ENCODE measurements at regions not wholly inside any gene's neighbourhood (a gene's known extent, or its start where the extent isn't known, plus 50 kb on each side); places are given as distances from the start of the nearest gene placed in this dataset.

- no peak for DNase-seq (ENCODE audit: low read depth)
These were observed 216.5 kb upstream of the RREB1 start for GRCh38 chr6:6891125-6891721.

GRCh38 chr6:6891949-6892461 lies 215.8 kb upstream of the RREB1 start:
- peak; percentile 18 for DNase-seq (ENCODE audit: low read depth)

DNA sequence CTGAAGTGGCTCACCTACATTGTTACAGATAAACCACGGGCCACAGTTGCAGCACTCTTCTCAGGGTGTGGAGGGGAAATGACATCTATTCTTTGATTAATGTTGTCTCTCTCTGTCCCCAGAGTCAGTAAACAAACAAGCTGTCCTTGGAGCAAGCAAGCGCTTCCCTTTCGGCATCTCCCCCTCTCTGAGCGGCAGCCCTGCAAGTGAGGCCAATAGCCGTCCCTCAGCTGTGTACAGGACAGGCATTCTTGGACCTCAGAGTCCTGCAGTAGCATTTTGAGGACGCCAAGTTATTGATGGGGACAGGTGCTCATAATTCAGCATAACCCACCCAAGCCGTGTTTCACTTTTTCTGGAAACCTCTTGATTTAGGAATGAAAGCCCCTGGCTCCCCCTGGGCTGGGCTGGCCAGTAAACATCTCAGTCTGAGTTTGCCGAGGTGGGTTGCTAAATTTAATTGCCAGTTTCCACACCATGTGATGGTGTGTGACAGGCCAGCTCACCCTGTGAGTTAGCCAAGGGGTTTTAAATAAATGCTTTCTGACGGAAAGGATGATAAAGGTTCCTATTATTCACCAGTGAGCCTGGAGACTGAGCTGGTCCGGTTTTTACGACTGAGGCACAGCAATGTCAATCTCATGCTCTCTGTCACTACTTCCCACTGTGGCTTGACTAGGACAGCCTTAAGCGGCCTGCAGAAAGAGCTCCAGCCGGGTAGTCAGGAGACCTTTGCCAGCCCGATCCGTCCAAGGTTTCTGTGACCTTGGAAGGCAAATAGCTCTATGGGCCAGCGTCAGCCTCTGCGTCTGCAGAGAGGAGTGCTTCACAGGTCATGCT lies 214.8 kb upstream of the RREB1 start:
- no peak for DNase-seq (ENCODE audit: low read depth)

DNA sequence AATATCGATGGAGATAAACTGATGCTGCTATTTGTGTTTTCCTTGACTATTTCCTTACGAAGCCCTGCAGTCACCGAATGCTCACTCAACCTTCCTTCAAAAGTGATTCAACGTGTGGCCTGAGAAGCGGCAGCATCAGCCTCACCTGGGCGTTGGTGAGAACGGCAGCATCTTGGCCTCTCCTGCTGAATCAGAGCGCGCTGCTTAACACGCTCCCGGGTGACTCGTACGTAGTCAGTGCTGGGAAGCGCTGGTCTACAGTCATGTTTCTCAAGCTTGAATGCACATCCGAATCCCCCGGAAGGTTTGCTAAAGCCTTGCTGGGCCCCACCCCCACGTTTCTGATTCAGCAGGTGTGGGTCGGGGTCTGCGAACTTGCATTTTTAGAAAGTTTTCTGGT lies 214.1 kb upstream of the RREB1 start:
- DNase-seq (ENCODE audit: low read depth): peak; percentile 24

DNA sequence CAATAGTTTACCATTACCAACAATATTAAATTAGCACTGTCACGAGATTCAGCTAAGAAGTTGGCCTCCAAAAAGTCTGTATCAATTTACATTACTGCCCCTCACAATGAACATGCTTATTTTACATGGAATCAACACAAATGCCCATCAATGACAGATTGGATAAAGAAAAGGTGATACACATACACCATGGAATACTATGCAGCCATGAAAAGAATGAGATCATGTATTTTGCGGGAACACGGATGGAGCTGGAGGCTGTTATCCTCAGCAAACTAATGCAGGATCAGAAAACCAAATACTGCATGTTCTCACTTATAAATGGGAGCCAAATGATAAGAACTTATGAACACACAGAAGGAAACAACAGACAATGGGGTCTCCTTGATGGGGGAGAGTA lies 211.8 kb upstream of the RREB1 start:
- DNase-seq (ENCODE audit: low read depth): no peak

DNA sequence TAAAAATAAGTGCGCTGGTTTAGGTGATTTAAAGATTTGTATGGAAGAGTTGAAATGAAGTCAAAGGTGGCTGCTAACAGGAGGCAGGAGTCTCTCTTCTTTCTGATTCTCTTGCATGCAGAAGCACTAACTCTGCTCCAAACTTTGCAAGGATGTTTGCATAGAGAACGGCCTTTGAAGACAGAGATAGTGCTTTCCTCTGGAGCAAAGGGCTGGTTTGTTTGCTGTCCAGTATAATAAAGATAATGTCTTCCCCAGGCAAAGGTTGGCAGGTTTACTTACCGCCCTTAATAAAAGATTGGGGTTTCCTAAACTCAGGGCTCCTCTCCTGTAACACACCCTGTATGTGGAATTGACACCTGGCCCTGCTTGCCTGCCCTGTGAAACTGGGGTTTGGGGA lies 210.6 kb upstream of the RREB1 start:
- no peak for DNase-seq (ENCODE audit: low read depth)

DNA sequence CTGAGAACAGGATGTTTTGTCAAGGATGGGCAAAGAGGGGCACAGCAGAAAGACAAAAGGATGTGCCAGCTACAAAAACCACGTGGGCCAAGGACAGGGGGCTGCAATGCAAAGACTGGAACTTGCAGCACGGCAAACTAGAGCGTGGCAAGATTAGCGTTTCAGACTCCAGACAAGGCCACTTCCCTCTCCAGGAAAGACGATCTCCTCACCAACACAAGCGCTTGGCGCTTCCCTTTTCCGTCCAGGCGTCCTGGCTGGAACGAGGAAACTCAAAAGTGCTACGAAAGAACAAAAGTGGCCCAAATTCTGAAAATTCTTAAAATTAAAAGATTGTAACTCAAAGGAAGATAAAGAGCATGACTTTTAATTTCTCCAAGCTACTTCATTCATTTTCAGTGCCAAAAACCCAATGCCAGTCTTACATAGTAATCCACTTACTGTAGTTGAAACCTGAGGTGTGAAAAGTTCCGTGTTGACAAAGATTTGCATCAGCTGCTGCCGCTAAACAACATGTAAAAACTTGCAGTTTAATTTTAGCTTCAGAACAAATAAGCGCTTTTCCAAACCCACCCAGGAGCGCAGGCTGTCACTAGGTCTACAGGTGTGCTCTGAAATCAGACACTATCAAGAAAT lies 207.1 kb upstream of the RREB1 start:
- DNase-seq (ENCODE audit: low read depth): no peak

- no peak for DNase-seq (ENCODE audit: low read depth)
These were observed 206.5 kb upstream of the RREB1 start for GRCh38 chr6:6901205-6901719.

DNA sequence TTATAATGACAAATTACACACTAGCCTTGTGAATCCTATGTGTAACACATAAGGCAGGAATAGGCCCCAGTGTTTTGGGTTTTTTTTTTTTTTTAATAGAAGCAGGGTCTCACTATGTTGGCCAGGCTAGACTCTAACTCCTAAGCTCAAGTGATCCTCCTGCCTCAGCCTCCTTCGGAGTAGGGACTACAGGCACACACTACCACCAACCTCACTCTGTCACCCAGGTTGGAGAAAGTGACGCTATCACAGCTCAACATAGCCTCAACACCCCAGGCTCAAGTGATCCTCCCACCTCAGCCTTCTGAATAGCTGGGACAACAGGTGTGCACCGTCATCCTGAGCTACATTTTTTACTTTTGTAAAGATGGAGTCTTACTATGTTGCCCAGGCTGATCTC lies 205.8 kb upstream of the RREB1 start:
- no peak for DNase-seq (ENCODE audit: low read depth)

DNA sequence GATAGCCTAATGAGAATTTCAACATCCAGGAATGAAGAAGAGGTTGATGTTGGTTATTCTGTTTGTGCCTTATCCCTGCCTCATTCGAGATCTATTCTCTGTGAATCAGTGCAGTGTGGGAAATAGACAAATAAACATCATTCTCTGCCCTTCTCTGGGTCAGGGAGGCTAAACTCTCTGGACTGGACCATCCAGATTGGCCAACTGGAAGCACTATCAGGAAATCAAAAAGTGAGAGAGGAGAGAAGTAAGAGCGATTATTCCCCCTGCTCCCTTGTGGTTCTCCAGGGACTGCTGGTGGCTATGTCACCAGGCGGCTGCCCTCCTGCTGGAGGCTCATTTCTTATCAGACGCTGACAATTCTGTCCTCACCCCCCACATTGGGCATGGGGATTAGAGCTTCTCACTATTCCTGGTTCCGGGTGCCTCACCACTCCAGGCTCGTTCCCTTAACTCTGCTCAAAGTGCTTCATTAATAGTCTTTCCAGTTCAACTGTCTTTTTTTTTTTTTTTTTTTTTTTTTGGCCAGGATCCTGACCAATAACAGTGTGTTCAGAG lies 201.7 kb upstream of the RREB1 start:
- no peak for DNase-seq (ENCODE audit: low read depth)

GRCh38 chr6:6906570-6907213 lies 201.1 kb upstream of the RREB1 start:
- DNase-seq (ENCODE audit: low read depth): no peak

DNA sequence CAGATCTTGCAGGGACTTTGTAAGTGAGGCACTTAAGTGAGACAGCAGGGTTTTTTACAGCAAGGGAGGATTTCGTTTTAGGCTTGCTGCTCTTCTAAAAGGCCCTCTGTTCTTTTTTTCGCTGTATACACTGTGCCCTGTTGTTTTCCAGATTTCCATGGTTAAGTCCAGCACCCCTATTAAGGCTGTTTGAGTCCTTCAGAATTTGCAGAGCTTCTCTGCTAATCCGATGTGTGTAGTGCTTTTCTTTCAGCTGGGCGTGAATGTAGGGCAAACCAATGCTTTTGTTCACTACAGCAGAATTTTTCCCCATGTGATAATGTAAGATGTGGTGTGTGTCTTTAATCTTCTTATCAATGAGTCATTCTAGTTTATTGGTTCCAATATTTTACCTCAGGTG lies 200.5 kb upstream of the RREB1 start:
- DNase-seq (ENCODE audit: low read depth): no peak

- no peak for DNase-seq (ENCODE audit: low read depth)
These were observed 199.6 kb upstream of the RREB1 start for GRCh38 chr6:6908121-6908520.

DNA sequence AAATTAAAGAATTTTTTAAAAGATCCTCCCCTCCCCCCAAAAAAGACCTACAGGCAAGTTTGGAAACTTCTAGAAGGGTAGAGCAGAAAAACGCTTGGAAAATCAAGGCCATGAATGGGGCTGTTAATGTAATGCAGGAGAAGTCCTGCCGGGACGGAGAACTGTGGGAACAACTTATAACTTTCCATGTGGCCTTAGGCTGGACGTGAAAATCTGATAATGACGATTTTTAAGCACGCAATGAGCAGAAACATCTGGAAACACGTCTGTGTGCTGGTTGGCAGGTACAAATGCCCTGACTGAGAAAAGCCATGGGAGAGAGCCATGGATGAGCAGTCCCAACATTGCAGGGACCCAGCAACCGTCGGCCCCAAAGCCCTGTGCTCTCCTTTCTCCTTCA lies 198.7 kb upstream of the RREB1 start:
- no peak for DNase-seq (ENCODE audit: low read depth)

DNA sequence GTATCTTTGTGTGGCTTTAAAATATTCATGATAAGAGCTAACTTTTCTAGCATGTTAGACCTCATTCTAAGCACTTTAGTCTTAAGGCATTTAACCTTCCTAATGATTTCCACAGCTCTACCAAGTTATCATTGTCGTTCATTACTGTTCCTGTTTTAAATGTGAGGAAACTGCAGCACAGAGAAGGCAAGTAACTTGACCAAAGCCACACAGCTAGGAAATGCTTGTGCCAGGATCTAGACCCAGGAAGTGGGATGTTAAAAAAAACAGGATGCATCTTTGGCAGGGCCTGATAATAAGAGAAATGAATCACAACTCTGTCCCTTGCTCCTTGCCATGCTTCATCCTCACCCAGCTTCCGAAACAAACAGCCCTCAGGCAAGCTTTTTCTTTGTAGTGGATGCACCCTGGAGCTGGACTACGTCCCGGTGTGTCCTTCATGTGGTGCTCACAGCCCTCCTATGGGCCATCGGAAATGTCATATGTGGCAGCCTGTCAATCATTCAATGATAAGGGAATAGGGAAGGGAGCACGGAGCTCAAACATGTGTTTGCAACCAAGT lies 196.9 kb upstream of the RREB1 start:
- DNase-seq (ENCODE audit: low read depth): peak; percentile 76

DNA sequence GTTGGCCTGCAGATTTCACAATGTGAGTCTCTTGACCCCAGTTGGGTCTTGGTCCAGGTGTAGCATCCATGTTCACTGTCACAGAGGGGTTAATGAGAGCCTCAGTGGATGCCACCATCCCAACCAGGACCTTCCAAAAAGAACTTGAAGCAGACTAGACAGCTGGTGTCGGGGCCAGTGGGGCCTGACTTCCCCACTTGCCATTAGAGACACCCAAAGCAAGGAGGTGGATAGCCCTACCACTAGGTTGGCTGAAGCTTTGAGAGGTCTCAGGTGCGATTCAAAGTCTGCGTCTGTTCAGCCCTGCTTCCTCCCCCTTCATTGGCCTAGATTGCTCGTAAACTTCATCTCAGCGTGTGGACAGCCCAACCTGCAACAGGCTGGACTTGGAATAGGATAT lies 196.4 kb upstream of the RREB1 start:
- no peak for DNase-seq (ENCODE audit: low read depth)

DNA sequence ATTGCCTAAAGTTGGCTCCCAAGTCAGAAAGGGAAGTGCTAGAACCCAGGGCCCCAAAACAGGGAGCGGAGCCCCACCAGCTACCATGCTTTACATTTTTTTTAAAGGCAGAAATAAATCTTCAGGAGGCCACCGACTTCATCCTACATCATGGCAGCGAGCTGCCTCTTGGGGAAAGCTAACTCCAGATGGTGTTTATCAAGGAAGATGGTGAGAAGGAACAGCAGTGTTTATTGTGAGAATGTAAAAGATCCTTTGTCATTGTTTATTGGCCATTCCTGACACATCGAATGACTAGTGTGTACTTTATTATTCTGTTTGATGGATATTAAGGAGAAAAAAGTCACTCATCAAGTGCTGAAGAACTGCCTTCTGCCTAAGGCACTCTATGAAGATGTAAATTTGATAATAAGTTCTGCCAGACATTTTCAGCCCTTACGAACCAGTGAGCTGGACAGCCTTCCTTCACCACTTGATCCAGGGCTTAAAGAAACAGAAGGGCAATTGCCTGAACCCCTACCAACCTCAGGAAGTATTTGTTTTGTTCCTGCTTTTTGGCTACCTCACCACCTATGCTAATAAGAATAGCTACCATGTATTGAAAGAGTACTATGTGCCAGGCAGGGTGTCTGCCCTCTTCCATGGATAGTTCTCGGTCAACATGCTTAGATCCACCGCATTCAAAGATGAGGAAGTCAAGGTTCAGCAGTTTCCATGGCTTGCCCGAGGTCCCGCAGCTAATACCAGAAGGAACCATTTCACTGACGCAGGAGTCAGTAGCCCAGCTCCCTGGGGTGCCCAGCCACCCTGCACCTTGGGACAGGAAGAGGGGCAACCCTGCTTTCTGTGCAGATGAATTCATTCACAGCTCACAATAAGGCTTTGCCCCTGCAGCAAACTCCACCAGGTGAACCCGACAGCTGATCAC lies 194.7 kb upstream of the RREB1 start:
- DNase-seq (ENCODE audit: low read depth): no peak

GRCh38 chr6:6915219-6915618 lies 192.5 kb upstream of the RREB1 start:
- peak; percentile 49 for DNase-seq (ENCODE audit: low read depth)

DNA sequence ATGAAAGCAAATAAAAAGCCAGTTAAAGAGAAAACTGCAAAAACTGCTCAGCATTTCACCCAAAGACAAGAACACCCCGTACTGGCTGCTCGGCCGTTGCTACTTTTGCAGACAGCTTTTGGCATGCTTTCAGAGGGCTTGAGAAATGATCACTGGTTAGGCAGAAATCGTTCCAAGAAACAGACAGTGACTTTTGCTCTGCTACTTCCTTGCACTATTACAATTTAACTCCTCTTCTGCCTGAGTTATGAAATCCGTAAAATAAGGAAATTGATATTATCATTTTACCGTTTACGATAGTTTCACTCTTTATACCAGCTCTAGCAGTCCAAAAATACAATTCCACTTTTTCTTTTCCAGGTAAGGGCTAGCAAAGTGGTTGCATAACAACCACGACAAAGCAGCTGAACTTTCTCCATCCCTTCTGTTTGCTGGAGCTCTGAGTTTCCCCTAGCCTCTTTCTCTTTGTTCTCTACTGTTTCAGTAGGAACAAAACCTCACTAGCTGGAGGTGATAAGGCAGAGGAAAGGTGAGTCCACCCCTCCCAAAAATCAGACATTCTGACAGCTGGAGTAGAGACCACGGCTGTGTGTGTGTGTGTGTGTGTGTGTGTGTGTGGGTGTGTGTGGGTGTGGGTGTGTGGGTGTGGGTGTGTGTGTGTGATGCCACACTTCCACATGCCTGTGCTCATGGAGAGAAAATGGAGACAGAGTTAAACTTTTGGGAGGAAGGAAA lies 191.8 kb upstream of the RREB1 start:
- DNase-seq (ENCODE audit: low read depth): no peak

DNA sequence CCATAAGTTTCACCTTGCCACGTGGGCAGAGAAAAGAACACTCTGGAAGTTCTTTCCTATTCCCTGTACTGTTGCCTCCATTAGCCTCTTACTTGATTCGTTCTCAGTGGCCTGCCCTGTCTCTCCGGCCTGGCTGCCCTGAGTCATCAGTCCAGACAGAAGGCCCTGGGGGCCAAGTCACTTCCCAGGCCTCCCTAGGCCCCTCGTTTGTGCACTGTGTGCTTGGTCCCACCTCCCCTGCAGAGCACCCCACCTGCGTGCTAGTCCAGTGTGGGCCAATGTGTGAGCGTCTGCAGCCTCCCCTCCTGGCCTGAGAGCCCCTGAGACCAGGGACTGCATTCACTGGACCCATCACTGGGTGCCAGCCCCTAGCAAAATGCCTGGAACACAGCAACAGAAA lies 191.2 kb upstream of the RREB1 start:
- peak; percentile 53 for DNase-seq (ENCODE audit: low read depth)

All from M059J (cell line).